ENCODE measurements at regions not wholly inside any gene's neighbourhood (a gene's known extent, or its start where the extent isn't known, plus 50 kb on each side); places are given as distances from the start of the nearest gene placed in this dataset.

- H3K4me2 ChIP-seq (ENCODE audit: insufficient read depth, low read length), result no peak overlapping the region
- H3K27ac ChIP-seq (ENCODE audit: low read depth, low read length), result no peak overlapping the region
- H3K9me3 ChIP-seq (ENCODE audit: low read depth, low read length), result no peaks in the 10 kb centered on the region
- no peak overlapping the region for H2AFZ ChIP-seq (ENCODE audit: low read length)
- H3K27me3 ChIP-seq (ENCODE audit: insufficient read depth, low read length), result no peaks in the 10 kb centered on the region
- DNase-seq (ENCODE audit: insufficient read length, low spot score, missing footprints), result no peak
- no peaks in the 10 kb centered on the region for H3K79me2 ChIP-seq (ENCODE audit: insufficient read depth, low read length)
- no peaks in the 10 kb centered on the region for H4K20me1 ChIP-seq (ENCODE audit: insufficient read depth, low read length)
- no peaks in the 10 kb centered on the region for H3K4me1 ChIP-seq (ENCODE audit: insufficient read depth, low read length)
- no peaks in the 10 kb centered on the region for H3K36me3 ChIP-seq (ENCODE audit: insufficient read depth, low read length)
- TF ChIP-seq CTCF (IDR thresholded peaks at IDR 0.05; ENCODE audit: extremely low read depth, low read depth, low read length), result no peak
- H3K4me3 ChIP-seq (ENCODE audit: insufficient read depth, low read length), result no peak overlapping the region
These were observed 207.9 kb downstream of the HINT1 start for GRCh38 chr5:130957151-130957550.

- Histone ChIP-seq H3K27ac (ENCODE audit: low read depth, low read length) (no peak overlapping the region), H3K9me3 (ENCODE audit: low read depth, low read length) (no peaks in the 10 kb centered on the region), H3K4me1 (ENCODE audit: insufficient read depth, low read length) (no peaks in the 10 kb centered on the region), H3K36me3 (ENCODE audit: insufficient read depth, low read length) (no peaks in the 10 kb centered on the region), H3K4me3 (ENCODE audit: insufficient read depth, low read length) (no peak overlapping the region), H3K79me2 (ENCODE audit: insufficient read depth, low read length) (no peaks in the 10 kb centered on the region), H4K20me1 (ENCODE audit: insufficient read depth, low read length) (no peaks in the 10 kb centered on the region), H3K4me2 (ENCODE audit: insufficient read depth, low read length) (no peak overlapping the region), H3K27me3 (ENCODE audit: insufficient read depth, low read length) (no peaks in the 10 kb centered on the region), H2AFZ (ENCODE audit: low read length) (no peak overlapping the region)
- no peak for DNase-seq (ENCODE audit: insufficient read length, low spot score, missing footprints)
- no peak for TF ChIP-seq CTCF (IDR thresholded peaks at IDR 0.05; ENCODE audit: extremely low read depth, low read depth, low read length)
These were observed 210.0 kb downstream of the HINT1 start for GRCh38 chr5:130955041-130955440.

GRCh38 chr5:130954336-130954735, 210.7 kb downstream of the HINT1 start:
- no peaks in the 10 kb centered on the region for H3K36me3 ChIP-seq (ENCODE audit: insufficient read depth, low read length)
- H4K20me1 ChIP-seq (ENCODE audit: insufficient read depth, low read length), result no peaks in the 10 kb centered on the region
- H2AFZ ChIP-seq (ENCODE audit: low read length), result no peak overlapping the region
- H3K4me2 ChIP-seq (ENCODE audit: insufficient read depth, low read length), result no peak overlapping the region
- H3K4me1 ChIP-seq (ENCODE audit: insufficient read depth, low read length), result no peaks in the 10 kb centered on the region
- no peak overlapping the region for H3K27ac ChIP-seq (ENCODE audit: low read depth, low read length)
- no peaks in the 10 kb centered on the region for H3K9me3 ChIP-seq (ENCODE audit: low read depth, low read length)
- H3K27me3 ChIP-seq (ENCODE audit: insufficient read depth, low read length), result no peaks in the 10 kb centered on the region
- no peaks in the 10 kb centered on the region for H3K79me2 ChIP-seq (ENCODE audit: insufficient read depth, low read length)
- TF ChIP-seq CTCF (IDR thresholded peaks at IDR 0.05; ENCODE audit: extremely low read depth, low read depth, low read length), result no peak
- no peak overlapping the region for H3K4me3 ChIP-seq (ENCODE audit: insufficient read depth, low read length)
- DNase-seq (ENCODE audit: insufficient read length, low spot score, missing footprints), result no peak

- no peak overlapping the region for H3K4me3 ChIP-seq (ENCODE audit: insufficient read depth, low read length)
These were observed 226.0 kb downstream of the HINT1 start for GRCh38 chr5:130939059-130939458.

More at GRCh38 chr5:130939059-130939458, 226.0 kb downstream of the HINT1 start:
- Histone ChIP-seq H3K79me2 (ENCODE audit: insufficient read depth, low read length) (no peaks in the 10 kb centered on the region), H4K20me1 (ENCODE audit: insufficient read depth, low read length) (no peaks in the 10 kb centered on the region), H3K4me2 (ENCODE audit: insufficient read depth, low read length) (no peak overlapping the region), H3K4me1 (ENCODE audit: insufficient read depth, low read length) (no peaks in the 10 kb centered on the region), H2AFZ (ENCODE audit: low read length) (no peak overlapping the region), H3K9me3 (ENCODE audit: low read depth, low read length) (no peaks in the 10 kb centered on the region), H3K27ac (ENCODE audit: low read depth, low read length) (no peak overlapping the region), H3K36me3 (ENCODE audit: insufficient read depth, low read length) (no peaks in the 10 kb centered on the region), H3K27me3 (ENCODE audit: insufficient read depth, low read length) (no peaks in the 10 kb centered on the region)
- no peak for TF ChIP-seq CTCF (IDR thresholded peaks at IDR 0.05; ENCODE audit: extremely low read depth, low read depth, low read length)
- DNase-seq (ENCODE audit: insufficient read length, low spot score, missing footprints), result no peak
